ENCODE measurements at regions not wholly inside any gene's neighbourhood (a gene's known extent, or its start where the extent isn't known, plus 50 kb on each side); places are given as distances from the start of the nearest gene placed in this dataset.

GRCh38 chr7:53719122-53719521 is 683.7 kb downstream of the POM121L12 start:
- TF ChIP-seq THAP11 (CRISPR knock-in tag; IDR thresholded peaks at IDR 0.05) = no peak
- TF ChIP-seq THAP7 (CRISPR knock-in tag; IDR thresholded peaks at IDR 0.05) = no peak
- no peak for TF ChIP-seq KLF12 (CRISPR knock-in tag; IDR thresholded peaks at IDR 0.05; ENCODE audit: borderline replicate concordance)
- TF ChIP-seq CHCHD3 (CRISPR knock-in tag; IDR thresholded peaks at IDR 0.05) = no peak
- TF ChIP-seq ZNF343 (CRISPR knock-in tag; IDR thresholded peaks at IDR 0.05) = no peak
- no peak for TF ChIP-seq ESRRA (CRISPR knock-in tag; IDR thresholded peaks at IDR 0.05; ENCODE audit: low read depth)
- no peak for TF ChIP-seq ZSCAN31 (CRISPR knock-in tag; IDR thresholded peaks at IDR 0.05; ENCODE audit: low read depth)
- TF ChIP-seq ZNF530 (CRISPR knock-in tag; IDR thresholded peaks at IDR 0.05; ENCODE audit: low read depth) = no peak
- TF ChIP-seq, protein P1, sequence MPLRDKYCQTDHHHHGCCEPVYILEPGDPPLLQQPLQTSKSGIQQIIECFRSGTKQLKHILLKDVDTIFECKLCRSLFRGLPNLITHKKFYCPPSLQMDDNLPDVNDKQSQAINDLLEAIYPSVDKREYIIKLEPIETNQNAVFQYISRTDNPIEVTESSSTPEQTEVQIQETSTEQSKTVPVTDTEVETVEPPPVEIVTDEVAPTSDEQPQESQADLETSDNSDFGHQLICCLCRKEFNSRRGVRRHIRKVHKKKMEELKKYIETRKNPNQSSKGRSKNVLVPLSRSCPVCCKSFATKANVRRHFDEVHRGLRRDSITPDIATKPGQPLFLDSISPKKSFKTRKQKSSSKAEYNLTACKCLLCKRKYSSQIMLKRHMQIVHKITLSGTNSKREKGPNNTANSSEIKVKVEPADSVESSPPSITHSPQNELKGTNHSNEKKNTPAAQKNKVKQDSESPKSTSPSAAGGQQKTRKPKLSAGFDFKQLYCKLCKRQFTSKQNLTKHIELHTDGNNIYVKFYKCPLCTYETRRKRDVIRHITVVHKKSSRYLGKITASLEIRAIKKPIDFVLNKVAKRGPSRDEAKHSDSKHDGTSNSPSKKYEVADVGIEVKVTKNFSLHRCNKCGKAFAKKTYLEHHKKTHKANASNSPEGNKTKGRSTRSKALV (CRISPR knock-in tag; IDR thresholded peaks at IDR 0.05) = no peak
- TF ChIP-seq KDM4B (CRISPR knock-in tag; IDR thresholded peaks at IDR 0.05) = no peak
- TF ChIP-seq ZBTB7B (CRISPR knock-in tag; IDR thresholded peaks at IDR 0.05) = no peak
- no peaks in the 10 kb centered on the region for H4K20me1 ChIP-seq (ENCODE audit: insufficient read depth, low read length)
- peaks cover 85% of the 10 kb centered on the region for H3K9me3 ChIP-seq (ENCODE audit: low read length)
- ChIA-PET POLR2A (no interaction called here), CTCF (ENCODE audit: low intra/inter-chr PET ratio, low total read pairs) (no interaction called here)
- FAIRE-seq = no peak
- H3K4me1 ChIP-seq (ENCODE audit: insufficient read depth, low read length) = no peaks in the 10 kb centered on the region
- no peak overlapping the region for H3K4me2 ChIP-seq (ENCODE audit: low read depth, low read length)
- 0% methylated on average over 3 of the region's 3 CpGs for WGBS (ENCODE audit: low lambda C conversion rate)
- no peak overlapping the region for H3K4me3 ChIP-seq (replicated peaks in 1 of 3; ENCODE audit: insufficient read depth in 1 of 3, low read depth in 2 of 3, low read length in 3 of 3)
- ATAC-seq = no peak
- H3K27ac ChIP-seq (ENCODE audit: extremely low read length, insufficient read depth, low read length) = no peak overlapping the region
- no peaks in the 10 kb centered on the region for H3K36me3 ChIP-seq (replicated peaks in 1 of 2; ENCODE audit: control insufficient read depth in 1 of 2, insufficient read depth in 2 of 2, low read length in 2 of 2)
- in situ Hi-C loops (cut with HindIII; ENCODE audit: extremely low pct_ligation_motif_present, low pct_unique_long_range_greater_than_20kb) = no loop called here
- no peaks in the 10 kb centered on the region for H3K79me2 ChIP-seq (ENCODE audit: insufficient read depth, low read length)
- intact Hi-C loops (cut with micrococcal nuclease; ENCODE audit: unreplicated experiment) = no loop called here
- no peak for DNase-seq (ENCODE audit: low spot score)
- no peak overlapping the region for H2AFZ ChIP-seq (ENCODE audit: low read length)
- no peak overlapping the region for H3K9ac ChIP-seq (ENCODE audit: insufficient read depth, low read depth, low read length)
- BruUV-seq (replicated peaks) = no TSS peak
- H3K27me3 ChIP-seq (ENCODE audit: control insufficient read depth in 1 of 2, insufficient read depth in 2 of 2, low read length in 2 of 2) = no peaks in the 10 kb centered on the region
